ENCODE measurements at regions not wholly inside any gene's neighbourhood (a gene's known extent, or its start where the extent isn't known, plus 50 kb on each side); places are given as distances from the start of the nearest gene placed in this dataset.

DNA sequence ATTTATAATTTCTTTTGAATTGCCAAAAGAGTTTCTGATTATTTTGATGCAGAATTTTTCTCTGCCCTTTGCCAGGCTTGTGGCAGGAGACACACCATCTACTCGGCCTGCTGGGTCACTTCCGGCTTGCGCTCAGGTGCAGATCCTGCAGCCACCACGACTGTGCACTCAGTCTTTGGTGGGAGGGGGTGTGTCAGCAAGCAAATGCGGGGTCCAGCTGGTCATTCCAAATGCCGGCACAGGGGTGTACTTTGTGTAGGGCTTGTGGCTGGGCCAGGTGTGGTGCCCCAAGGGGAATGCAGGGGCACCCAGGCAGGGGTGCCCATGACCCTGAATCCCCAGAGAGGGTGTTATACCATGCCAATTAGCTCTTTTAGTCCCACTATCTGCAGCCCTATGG is 673.0 kb downstream of the TLL1 start:
- H4K91ac ChIP-seq (replicated peaks; ENCODE audit: insufficient read length, low read length), result no peak overlapping the region
- H3K23me2 ChIP-seq (ENCODE audit: low read depth, low read length), result no peaks in the 10 kb centered on the region
- no peak overlapping the region for H3K9ac ChIP-seq (replicated peaks in 1 of 4; ENCODE audit: extremely low read depth in 1 of 4, low read depth in 3 of 4, low read length in 3 of 4)
- 93% methylated on average over 6 of the region's 6 CpGs; no CpG with 5 or more reads in 1 of the 2 experiments for WGBS, 2 experiments (ENCODE audit: extremely low coverage in 1 of 2, insufficient coverage in 1 of 2, insufficient read length in 1 of 2, insufficient replicate concordance in 2 of 2, low coverage in 1 of 2, low lambda C conversion rate in 2 of 2, missing lambda C conversion rate in 1 of 2)
- no peak overlapping the region for H2BK12ac ChIP-seq (ENCODE audit: low read depth, low read length)
- DNase-seq (ENCODE audit: low read depth in 1 of 2, low spot score in 2 of 2) (no peak), FAIRE-seq (no peak)
- no peaks in the 10 kb centered on the region for H3K79me2 ChIP-seq (ENCODE audit: control insufficient read depth in 1 of 2, insufficient read depth in 2 of 2, low read length in 2 of 2)
- no peak overlapping the region for H3K23ac ChIP-seq (ENCODE audit: insufficient read length)
- H4K5ac ChIP-seq (ENCODE audit: insufficient read length, low read depth, low read length), result no peak overlapping the region
- no peak overlapping the region for H2BK120ac ChIP-seq (replicated peaks; ENCODE audit: low read depth, low read length)
- no peaks in the 10 kb centered on the region for H3K9me3 ChIP-seq (ENCODE audit: insufficient read depth in 2 of 2, low read depth in 1 of 2, low read length in 1 of 2)
- CTCF ChIA-PET (ENCODE audit: partially characterized antibody), result no interaction called here
- no peak overlapping the region for H3K56ac ChIP-seq (replicated peaks; ENCODE audit: insufficient read length, low read depth, low read length)
- no peaks in the 10 kb centered on the region for H3K4me1 ChIP-seq (replicated peaks in 1 of 4; ENCODE audit: control insufficient read depth in 3 of 4, insufficient read depth in 4 of 4, low read length in 3 of 4)
- H3K14ac ChIP-seq (ENCODE audit: insufficient read length), result no peak overlapping the region
- H3K36me3 ChIP-seq (ENCODE audit: control insufficient read depth in 2 of 4, insufficient read depth in 4 of 4, low read length in 3 of 4), result no peaks in the 10 kb centered on the region
- no peak overlapping the region for H3K4ac ChIP-seq (replicated peaks; ENCODE audit: insufficient read length, low read depth, low read length)
- no peak overlapping the region for H2BK15ac ChIP-seq (ENCODE audit: low read length)
- H2BK20ac ChIP-seq (ENCODE audit: low read length), result no peak overlapping the region
- H2AFZ ChIP-seq (ENCODE audit: low read length), result peak overlapping the region; percentile 58; the same call in 1 of the 2 replicates
- H3K4me3 ChIP-seq (ENCODE audit: extremely low read depth in 1 of 4, insufficient read depth in 2 of 4, low read depth in 3 of 4, low read length in 4 of 4), result no peak overlapping the region
- H3K27ac ChIP-seq (ENCODE audit: low read depth, low read length), result no peak overlapping the region
- H3K79me1 ChIP-seq (ENCODE audit: low read depth, low read length), result no peaks in the 10 kb centered on the region
- H3K18ac ChIP-seq (ENCODE audit: extremely low read depth, low read length), result no peak overlapping the region
- POLR2A ChIA-PET (ENCODE audit: partially characterized antibody), result no interaction called here
- no peaks in the 10 kb centered on the region for H4K20me1 ChIP-seq (replicated peaks in 1 of 2; ENCODE audit: control insufficient read depth in 1 of 2, insufficient read depth in 2 of 2, low read length in 2 of 2)
- H3K4me2 ChIP-seq (ENCODE audit: insufficient read depth in 1 of 2, low read depth in 2 of 2, low read length in 2 of 2), result no peak overlapping the region
- no peak overlapping the region for H2AK5ac ChIP-seq (ENCODE audit: low read depth, low read length)
- H2BK5ac ChIP-seq (ENCODE audit: low read depth, low read length), result no peak overlapping the region
- H4K8ac ChIP-seq (ENCODE audit: extremely low read depth, insufficient read depth, low read length), result no peak overlapping the region
- no peaks in the 10 kb centered on the region for H3K27me3 ChIP-seq (replicated peaks in 1 of 4; ENCODE audit: control insufficient read depth in 3 of 4, extremely low read depth in 1 of 4, insufficient read depth in 3 of 4, low read length in 3 of 4)
- TF ChIP-seq POLR2A (IDR thresholded peaks at IDR 0.05; ENCODE audit: control extremely low read depth in 1 of 2, low read depth in 2 of 2, low read length in 2 of 2), result no peak
- TF ChIP-seq NANOG (IDR thresholded peaks at IDR 0.05; ENCODE audit: insufficient read depth, low read depth, low read length, poor library complexity, severe bottlenecking), result no peak
- TF ChIP-seq NRF1 (IDR thresholded peaks at IDR 0.05; ENCODE audit: low read depth, low read length), result no peak
- no peak for TF ChIP-seq CTBP2 (IDR thresholded peaks at IDR 0.05; ENCODE audit: borderline replicate concordance, insufficient read depth, insufficient read length, low read length)
- TF ChIP-seq RBBP5 (IDR thresholded peaks at IDR 0.05; ENCODE audit: borderline replicate concordance, low read depth, low read length), result no peak
- TF ChIP-seq, protein P1, sequence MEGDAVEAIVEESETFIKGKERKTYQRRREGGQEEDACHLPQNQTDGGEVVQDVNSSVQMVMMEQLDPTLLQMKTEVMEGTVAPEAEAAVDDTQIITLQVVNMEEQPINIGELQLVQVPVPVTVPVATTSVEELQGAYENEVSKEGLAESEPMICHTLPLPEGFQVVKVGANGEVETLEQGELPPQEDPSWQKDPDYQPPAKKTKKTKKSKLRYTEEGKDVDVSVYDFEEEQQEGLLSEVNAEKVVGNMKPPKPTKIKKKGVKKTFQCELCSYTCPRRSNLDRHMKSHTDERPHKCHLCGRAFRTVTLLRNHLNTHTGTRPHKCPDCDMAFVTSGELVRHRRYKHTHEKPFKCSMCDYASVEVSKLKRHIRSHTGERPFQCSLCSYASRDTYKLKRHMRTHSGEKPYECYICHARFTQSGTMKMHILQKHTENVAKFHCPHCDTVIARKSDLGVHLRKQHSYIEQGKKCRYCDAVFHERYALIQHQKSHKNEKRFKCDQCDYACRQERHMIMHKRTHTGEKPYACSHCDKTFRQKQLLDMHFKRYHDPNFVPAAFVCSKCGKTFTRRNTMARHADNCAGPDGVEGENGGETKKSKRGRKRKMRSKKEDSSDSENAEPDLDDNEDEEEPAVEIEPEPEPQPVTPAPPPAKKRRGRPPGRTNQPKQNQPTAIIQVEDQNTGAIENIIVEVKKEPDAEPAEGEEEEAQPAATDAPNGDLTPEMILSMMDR (IDR thresholded peaks at IDR 0.05; ENCODE audit: control extremely low read depth in 1 of 3, insufficient read depth in 1 of 3, low read depth in 1 of 3, low read length in 3 of 3), result no peak
- no peak for TF ChIP-seq SIRT6 (IDR thresholded peaks at IDR 0.05; ENCODE audit: low read length)
- TF ChIP-seq KDM4A (IDR thresholded peaks at IDR 0.05; ENCODE audit: low read depth, low read length, severe bottlenecking), result no peak
- TF ChIP-seq TAF7 (optimal IDR thresholded peaks at IDR 0.05; ENCODE audit: borderline replicate concordance, low read depth, low read length), result no peak
- no peak for TF ChIP-seq YY1 (IDR thresholded peaks at IDR 0.05; ENCODE audit: low read depth, low read length)
- TF ChIP-seq SP4 (IDR thresholded peaks at IDR 0.05; ENCODE audit: low read length), result no peak
- no peak for TF ChIP-seq EZH2 (IDR thresholded peaks at IDR 0.05; ENCODE audit: low read depth, low read length, severe bottlenecking)
- TF ChIP-seq CBX8 (IDR thresholded peaks at IDR 0.05; ENCODE audit: borderline replicate concordance, low read depth, low read length), result no peak
